Colonic mucosa (tissue), 4 donors: ENCODE measurements at regions not wholly inside any gene's neighbourhood (a gene's known extent, or its start where the extent isn't known, plus 50 kb on each side); places are given as distances from the start of the nearest gene placed in this dataset.
"Not testable (repeated sequence)": the region's sequence is repeated elsewhere in the genome, so short reads cannot be mapped to it uniquely, and the experiment has no call there.

Experiments
- DNase-seq: peaks from one replicate; pipeline ENCODE4 v3.0.0-alpha.2; 2020
- H3K27ac ChIP-seq: fragments of 200-600 bp; one replicate; pipeline ENCODE4 v1.8.0; 2021
- H3K27me3 ChIP-seq: fragments of 200-600 bp; one replicate; pipeline ENCODE4 v1.8.0; 2021
- H3K36me3 ChIP-seq: fragments of 200-600 bp; one replicate; pipeline ENCODE4 v1.8.0; 2021
- H3K4me1 ChIP-seq: fragments of 200-600 bp; one replicate; pipeline ENCODE4 v1.8.0; 2021; ENCODE audit warnings: mild to moderate bottlenecking
- H3K4me3 ChIP-seq: fragments of 200-600 bp; one replicate; pipeline ENCODE4 v1.8.0; 2021
- H3K9ac ChIP-seq, 2 donors: one replicate each; pipeline ENCODE4 v1.7.0; 2013; ENCODE audit warnings: control low read depth in 2 of 2, low read depth in 2 of 2, low read length in 2 of 2
- H3K9me3 ChIP-seq: fragments of 200-600 bp; one replicate; pipeline ENCODE4 v1.8.0; 2021
- intact Hi-C: fragments of 100-400 bp; cut with DNase I; formaldehyde crosslinking; loops from one replicate; pipeline ENCODE4 v1.14.1; 2022
- TF ChIP-seq, protein P1 (sequence below): fragments of 200-600 bp; IDR thresholded peaks from one replicate; pipeline ENCODE4 v1.8.0; 2022; ENCODE audit warnings: antibody characterized with exemption, mild to moderate bottlenecking
- donor health status: healthy.
- donor health status: DM: no; HTN: no; CAD: no.
- donor health status: DM: no; HTN: no; CAD: no.

DNA sequence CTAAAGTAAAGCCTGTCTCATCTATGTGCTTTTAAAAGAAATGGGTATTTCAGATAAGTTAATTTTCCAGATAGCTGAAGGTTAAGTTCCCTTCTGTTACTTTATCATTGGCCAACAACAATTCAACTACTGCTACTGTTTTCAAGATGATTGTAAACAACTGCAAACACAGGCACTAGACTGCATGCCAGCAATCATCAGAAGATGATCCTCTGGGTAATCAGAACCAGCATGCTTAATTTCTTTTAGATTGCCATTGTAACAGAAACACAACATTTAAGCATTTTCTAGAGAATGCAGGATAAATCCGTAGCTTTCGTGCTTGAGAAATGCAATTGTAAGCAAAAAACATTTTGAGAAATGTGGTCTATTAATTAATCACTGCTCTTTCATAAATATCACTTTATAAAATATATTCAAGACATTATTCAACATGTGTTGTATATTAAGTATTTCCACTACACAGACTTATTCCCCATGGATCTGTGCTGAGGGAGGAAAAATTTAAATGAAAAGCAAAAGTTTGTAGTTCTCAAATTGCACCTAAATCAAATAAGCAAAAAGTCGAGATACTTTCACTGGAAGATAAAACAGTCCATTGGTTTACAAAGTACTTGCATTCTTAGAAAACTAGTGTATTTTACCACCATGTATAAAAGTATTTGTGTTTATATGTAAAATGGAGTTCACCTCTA is 133.7 kb downstream of the ATL2 start:
- Histone ChIP-seq H3K4me1 (no peaks in the 10 kb centered on the region), H3K27me3 (no peaks in the 10 kb centered on the region), H3K4me3 (no peak overlapping the region), H3K9ac (no peak overlapping the region), H3K36me3 (no peaks in the 10 kb centered on the region), H3K27ac (no peak overlapping the region), H3K9me3 (no peaks in the 10 kb centered on the region)
- intact Hi-C loops = no loop called here
- TF ChIP-seq, protein P1, sequence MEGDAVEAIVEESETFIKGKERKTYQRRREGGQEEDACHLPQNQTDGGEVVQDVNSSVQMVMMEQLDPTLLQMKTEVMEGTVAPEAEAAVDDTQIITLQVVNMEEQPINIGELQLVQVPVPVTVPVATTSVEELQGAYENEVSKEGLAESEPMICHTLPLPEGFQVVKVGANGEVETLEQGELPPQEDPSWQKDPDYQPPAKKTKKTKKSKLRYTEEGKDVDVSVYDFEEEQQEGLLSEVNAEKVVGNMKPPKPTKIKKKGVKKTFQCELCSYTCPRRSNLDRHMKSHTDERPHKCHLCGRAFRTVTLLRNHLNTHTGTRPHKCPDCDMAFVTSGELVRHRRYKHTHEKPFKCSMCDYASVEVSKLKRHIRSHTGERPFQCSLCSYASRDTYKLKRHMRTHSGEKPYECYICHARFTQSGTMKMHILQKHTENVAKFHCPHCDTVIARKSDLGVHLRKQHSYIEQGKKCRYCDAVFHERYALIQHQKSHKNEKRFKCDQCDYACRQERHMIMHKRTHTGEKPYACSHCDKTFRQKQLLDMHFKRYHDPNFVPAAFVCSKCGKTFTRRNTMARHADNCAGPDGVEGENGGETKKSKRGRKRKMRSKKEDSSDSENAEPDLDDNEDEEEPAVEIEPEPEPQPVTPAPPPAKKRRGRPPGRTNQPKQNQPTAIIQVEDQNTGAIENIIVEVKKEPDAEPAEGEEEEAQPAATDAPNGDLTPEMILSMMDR = no peak
- no peak for DNase-seq

DNA sequence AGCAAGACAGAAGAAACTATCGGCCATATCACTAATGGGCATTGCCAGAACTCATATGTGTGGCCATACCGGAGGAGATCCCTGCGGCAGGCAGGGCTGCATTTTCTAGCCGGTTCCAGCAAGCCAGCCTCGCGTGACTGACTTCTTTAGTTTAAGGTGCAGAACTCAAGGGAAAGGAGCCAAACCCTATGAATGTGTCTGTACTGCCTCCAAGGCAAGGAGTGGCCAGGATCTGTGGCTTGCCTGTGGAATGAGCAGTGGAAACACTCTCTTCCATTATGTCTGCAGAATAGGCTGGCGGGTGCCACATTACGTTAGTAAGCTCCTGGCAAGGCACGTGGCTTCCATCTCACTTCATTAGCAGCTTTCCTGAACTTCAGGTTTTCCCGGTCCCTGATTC is 137.6 kb downstream of the ATL2 start:
- Histone ChIP-seq H3K27me3 (no peaks in the 10 kb centered on the region), H3K4me1 (no peaks in the 10 kb centered on the region), H3K36me3 (no peaks in the 10 kb centered on the region), H3K27ac (no peak overlapping the region), H3K4me3 (no peak overlapping the region), H3K9ac (no peak overlapping the region), H3K9me3 (no peaks in the 10 kb centered on the region)
- no peak for DNase-seq
- intact Hi-C loops = no loop called here
- TF ChIP-seq, protein P1 = no peak

- H3K27ac ChIP-seq, intact Hi-C loops, H3K4me1 ChIP-seq, H3K9me3 ChIP-seq, H3K9ac ChIP-seq, DNase-seq, H3K4me3 ChIP-seq, H3K27me3 ChIP-seq, H3K36me3 ChIP-seq: not testable (repeated sequence)
Observed at GRCh38 chr2:38238705-38239104, 138.4 kb downstream of the ATL2 start.

- H3K4me3 ChIP-seq = no peak overlapping the region
- no peaks in the 10 kb centered on the region for H3K36me3 ChIP-seq
- H3K9ac ChIP-seq = no peak overlapping the region
- no peak overlapping the region for H3K27ac ChIP-seq
- H3K4me1 ChIP-seq = no peaks in the 10 kb centered on the region
- H3K9me3 ChIP-seq = no peaks in the 10 kb centered on the region
- DNase-seq = no peak
- no peaks in the 10 kb centered on the region for H3K27me3 ChIP-seq
- intact Hi-C loops = no loop called here
- TF ChIP-seq, protein P1 = no peak
Observed at GRCh38 chr2:38237311-38237710, 139.8 kb downstream of the ATL2 start.

- H3K4me1 ChIP-seq = no peaks in the 10 kb centered on the region
- H3K4me3 ChIP-seq = no peak overlapping the region
- H3K9ac ChIP-seq = no peak overlapping the region
- DNase-seq = no peak
- H3K9me3 ChIP-seq = no peaks in the 10 kb centered on the region
- H3K36me3 ChIP-seq = no peaks in the 10 kb centered on the region
- H3K27ac ChIP-seq = no peak overlapping the region
- intact Hi-C loops = no loop called here
- H3K27me3 ChIP-seq = no peaks in the 10 kb centered on the region
- TF ChIP-seq, protein P1 = no peak
Observed at GRCh38 chr2:38233231-38233983, 143.7 kb downstream of the ATL2 start.

DNA sequence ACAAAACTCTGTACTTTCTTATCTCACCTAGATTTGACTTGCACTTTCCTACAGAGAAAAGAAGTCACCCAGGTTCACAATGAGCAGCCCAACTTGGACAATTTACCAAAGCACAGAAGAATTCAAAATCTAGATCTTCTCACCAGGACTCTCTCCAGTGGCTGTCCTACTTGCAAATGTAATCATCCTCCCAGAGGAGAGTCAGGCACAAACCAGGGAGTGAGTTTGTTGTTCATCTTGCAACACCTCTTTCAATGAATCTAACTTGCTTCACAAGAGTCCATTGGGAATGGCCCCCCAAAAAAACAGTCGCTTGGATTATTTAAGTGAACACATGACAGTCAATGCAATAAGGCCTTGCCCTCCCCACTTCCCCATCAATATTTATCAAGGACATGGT is 144.6 kb downstream of the ATL2 start:
- H3K4me3 ChIP-seq = no peak overlapping the region
- intact Hi-C loops = no loop called here
- H3K9me3 ChIP-seq = no peaks in the 10 kb centered on the region
- H3K36me3 ChIP-seq = no peaks in the 10 kb centered on the region
- no peak overlapping the region for H3K27ac ChIP-seq
- no peaks in the 10 kb centered on the region for H3K27me3 ChIP-seq
- H3K4me1 ChIP-seq = no peaks in the 10 kb centered on the region
- DNase-seq = no peak
- no peak overlapping the region for H3K9ac ChIP-seq
- TF ChIP-seq, protein P1 = no peak
